Left lung (tissue), 4 donors: ENCODE measurements at regions not wholly inside any gene's neighbourhood (a gene's known extent, or its start where the extent isn't known, plus 50 kb on each side); places are given as distances from the start of the nearest gene placed in this dataset.

Experiments
- ATAC-seq: fragments of 200-7000 bp; cut with Tn5 transposase; one replicate; pipeline ENCODE4 v1.9.1; 2020; ENCODE audit warnings: moderate library complexity
- DNase-seq, 4 donors: peaks; one replicate each; pipeline ENCODE4 v3.0.0-alpha.2; 2013 to 2020
- H3K27ac ChIP-seq, 2 donors: fragments of 200-600 bp; sonication (generic) in 1 of 2; one replicate each; pipeline versions ENCODE4 v1.5.0 to v1.8.0; 2020 to 2021
- H3K27me3 ChIP-seq, 2 donors: fragments of 200-600 bp; sonication (generic) in 1 of 2; one replicate each; pipeline versions ENCODE4 v1.5.0 to v1.8.0; 2020 to 2021
- H3K36me3 ChIP-seq, 2 donors: fragments of 200-600 bp; sonication (generic) in 1 of 2; one replicate each; pipeline versions ENCODE4 v1.5.0 to v1.8.0; 2020 to 2021
- H3K4me1 ChIP-seq, 2 donors: fragments of 200-600 bp; one replicate each; pipeline ENCODE4 v1.8.0; 2021
- H3K4me3 ChIP-seq, 2 donors: fragments of 200-600 bp; sonication (generic) in 1 of 2; one replicate each; pipeline versions ENCODE4 v1.5.0 to v1.8.0; 2020 to 2021; ENCODE audit warnings: mild to moderate bottlenecking in 1 of 2
- H3K9me3 ChIP-seq, 2 donors: fragments of 200-600 bp; sonication (generic) in 1 of 2; one replicate each; pipeline versions ENCODE4 v1.5.0 to v1.8.0; 2020 to 2021
- intact Hi-C, 2 donors: fragments of 100-400 bp; cut with DNase I; formaldehyde crosslinking; loops; one replicate each; pipeline versions ENCODE4 v1.11.2 to v1.14.2; 2022
- TF ChIP-seq, protein P1 (sequence below), 2 donors: fragments of 200-600 bp; sonication (generic) in 1 of 2; IDR thresholded peaks; one replicate each; pipeline versions ENCODE4 v1.5.0 to v1.8.0; 2021; ENCODE audit warnings: antibody characterized with exemption in 2 of 2
- donor health status: DM: no; HTN: yes; CAD: no.
- donor health status: DM: no; HTN: no; CAD: no.

DNA sequence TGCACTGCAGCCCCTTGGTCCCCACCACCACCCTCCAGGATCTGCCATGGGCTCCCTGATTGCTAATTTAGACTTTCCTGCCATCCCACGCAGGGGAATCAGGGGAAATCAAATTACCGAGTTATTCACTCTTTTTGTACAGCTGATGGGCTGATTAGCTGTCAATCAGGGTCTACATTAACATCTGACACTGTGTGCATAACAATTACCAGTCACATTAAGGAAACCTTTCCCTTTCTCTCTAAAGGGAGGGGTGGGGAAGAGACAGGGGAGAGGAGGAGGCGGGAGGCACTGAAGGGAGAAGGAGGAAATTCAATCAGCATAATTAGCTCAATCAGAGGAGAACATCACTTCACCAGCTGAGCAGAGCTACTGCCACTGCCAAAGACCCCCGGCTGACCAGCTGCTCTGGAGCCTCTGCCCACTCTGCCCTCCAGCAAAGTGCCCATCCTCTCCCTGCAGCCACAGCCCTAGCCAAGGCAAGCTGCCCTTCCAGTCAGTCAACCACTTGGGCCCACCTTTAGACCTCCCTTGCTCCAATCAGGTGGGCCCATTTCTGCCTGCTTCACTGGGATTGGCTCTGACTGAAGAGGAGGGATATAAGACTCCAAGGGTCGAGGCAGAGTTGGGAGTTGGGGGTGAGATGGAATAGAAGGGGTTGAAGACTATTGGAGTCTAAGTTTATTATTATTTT lies 199.3 kb upstream of the ZC3H12A start:
- no peak overlapping the region for H3K4me3 ChIP-seq
- TF ChIP-seq, protein P1, sequence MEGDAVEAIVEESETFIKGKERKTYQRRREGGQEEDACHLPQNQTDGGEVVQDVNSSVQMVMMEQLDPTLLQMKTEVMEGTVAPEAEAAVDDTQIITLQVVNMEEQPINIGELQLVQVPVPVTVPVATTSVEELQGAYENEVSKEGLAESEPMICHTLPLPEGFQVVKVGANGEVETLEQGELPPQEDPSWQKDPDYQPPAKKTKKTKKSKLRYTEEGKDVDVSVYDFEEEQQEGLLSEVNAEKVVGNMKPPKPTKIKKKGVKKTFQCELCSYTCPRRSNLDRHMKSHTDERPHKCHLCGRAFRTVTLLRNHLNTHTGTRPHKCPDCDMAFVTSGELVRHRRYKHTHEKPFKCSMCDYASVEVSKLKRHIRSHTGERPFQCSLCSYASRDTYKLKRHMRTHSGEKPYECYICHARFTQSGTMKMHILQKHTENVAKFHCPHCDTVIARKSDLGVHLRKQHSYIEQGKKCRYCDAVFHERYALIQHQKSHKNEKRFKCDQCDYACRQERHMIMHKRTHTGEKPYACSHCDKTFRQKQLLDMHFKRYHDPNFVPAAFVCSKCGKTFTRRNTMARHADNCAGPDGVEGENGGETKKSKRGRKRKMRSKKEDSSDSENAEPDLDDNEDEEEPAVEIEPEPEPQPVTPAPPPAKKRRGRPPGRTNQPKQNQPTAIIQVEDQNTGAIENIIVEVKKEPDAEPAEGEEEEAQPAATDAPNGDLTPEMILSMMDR (IDR thresholded peaks at IDR 0.05): no peak
- peaks cover 0 to 2% of the 10 kb centered on the region in 2 donors for H3K9me3 ChIP-seq
- ATAC-seq (no peak), DNase-seq (no peak)
- no peak overlapping the region for H3K27ac ChIP-seq
- H3K4me1 ChIP-seq: no peaks in the 10 kb centered on the region
- peaks cover 0 to 47% of the 10 kb centered on the region in 2 donors for H3K27me3 ChIP-seq
- intact Hi-C loops: no loop called here
- H3K36me3 ChIP-seq: no peaks in the 10 kb centered on the region

DNA sequence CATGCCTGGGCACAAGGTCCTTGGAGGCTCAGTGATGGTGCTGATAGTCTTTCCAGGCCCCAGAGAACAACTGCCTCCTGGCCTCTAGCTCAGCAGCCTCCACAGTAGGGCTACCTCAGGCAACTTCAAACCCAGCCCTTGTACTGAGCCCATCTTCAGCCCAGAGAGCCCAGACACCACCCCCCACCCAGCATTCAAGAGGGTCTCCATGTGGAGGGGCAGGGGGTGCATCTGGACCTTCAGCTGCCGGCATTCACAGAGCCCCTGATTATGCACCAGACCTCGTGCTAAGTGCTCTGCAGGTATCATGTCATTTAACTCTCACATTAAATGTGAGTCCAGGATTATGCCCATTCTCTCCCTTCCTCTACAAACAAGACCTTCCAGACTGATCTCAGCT lies 197.0 kb upstream of the ZC3H12A start:
- H3K36me3 ChIP-seq: no peaks in the 10 kb centered on the region
- H3K9me3 ChIP-seq: peaks cover 0 to 7% of the 10 kb centered on the region in 2 donors
- TF ChIP-seq, protein P1 (IDR thresholded peaks at IDR 0.05): no peak
- DNase-seq (no peak), ATAC-seq (no peak)
- H3K4me3 ChIP-seq: no peak overlapping the region
- H3K27ac ChIP-seq: no peak overlapping the region
- intact Hi-C loops: no loop called here
- peaks cover 0 to 43% of the 10 kb centered on the region in 2 donors for H3K27me3 ChIP-seq
- H3K4me1 ChIP-seq: no peaks in the 10 kb centered on the region

DNA sequence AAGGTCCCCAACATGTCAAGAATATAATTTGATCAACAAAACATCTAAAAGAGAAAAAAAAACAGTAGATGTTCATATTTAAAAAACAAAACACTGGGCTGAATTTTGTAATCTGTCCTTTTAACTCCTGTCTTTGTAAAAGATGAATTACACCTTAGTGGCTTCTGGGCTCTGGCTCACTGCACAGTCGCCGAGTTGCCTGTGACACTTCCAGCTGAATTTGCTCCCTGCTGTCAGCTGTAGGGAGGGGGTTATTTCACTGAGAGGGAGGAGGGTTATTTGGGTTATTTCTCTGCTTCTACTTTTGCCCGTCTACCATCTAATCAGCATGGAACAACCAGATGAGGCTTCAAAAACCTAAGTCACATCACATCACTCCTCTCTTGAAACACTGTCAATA lies 193.0 kb upstream of the ZC3H12A start:
- Histone ChIP-seq H3K4me3 (no peak overlapping the region), H3K27me3 (peaks cover 0 to 33% of the 10 kb centered on the region in 2 donors), H3K4me1 (no peaks in the 10 kb centered on the region), H3K9me3 (peaks cover 0 to 7% of the 10 kb centered on the region in 2 donors), H3K27ac (no peak overlapping the region), H3K36me3 (no peaks in the 10 kb centered on the region)
- ATAC-seq: no peak
- no peak for DNase-seq
- intact Hi-C loops: no loop called here
- TF ChIP-seq, protein P1 (IDR thresholded peaks at IDR 0.05): no peak

DNA sequence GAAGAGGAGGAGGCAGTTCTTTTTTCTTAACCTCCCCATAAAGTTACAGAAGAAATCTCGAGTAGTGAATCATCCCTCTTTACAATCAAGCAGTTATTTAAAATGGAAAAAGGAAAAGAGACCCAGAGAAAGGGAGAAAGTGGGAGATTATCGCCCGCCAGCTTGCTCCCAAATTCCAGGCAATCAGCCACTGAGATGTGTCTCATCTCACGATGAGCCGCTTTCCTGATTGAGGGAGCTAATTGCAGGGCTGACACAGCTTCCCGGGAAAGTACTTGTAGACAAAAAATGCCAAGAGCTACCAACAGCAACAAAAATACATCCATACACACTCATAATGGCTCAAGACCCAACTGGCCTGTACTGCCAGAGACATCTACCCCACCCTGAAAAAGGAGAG lies 191.6 kb upstream of the ZC3H12A start:
- TF ChIP-seq, protein P1 (IDR thresholded peaks at IDR 0.05): no peak
- Histone ChIP-seq H3K9me3 (peaks cover 0 to 7% of the 10 kb centered on the region in 2 donors), H3K4me1 (no peaks in the 10 kb centered on the region), H3K36me3 (no peaks in the 10 kb centered on the region), H3K27me3 (peaks cover 0 to 33% of the 10 kb centered on the region in 2 donors), H3K27ac (no peak overlapping the region), H3K4me3 (no peak overlapping the region)
- ATAC-seq (no peak), DNase-seq (no peak)
- intact Hi-C loops: no loop called here

DNA sequence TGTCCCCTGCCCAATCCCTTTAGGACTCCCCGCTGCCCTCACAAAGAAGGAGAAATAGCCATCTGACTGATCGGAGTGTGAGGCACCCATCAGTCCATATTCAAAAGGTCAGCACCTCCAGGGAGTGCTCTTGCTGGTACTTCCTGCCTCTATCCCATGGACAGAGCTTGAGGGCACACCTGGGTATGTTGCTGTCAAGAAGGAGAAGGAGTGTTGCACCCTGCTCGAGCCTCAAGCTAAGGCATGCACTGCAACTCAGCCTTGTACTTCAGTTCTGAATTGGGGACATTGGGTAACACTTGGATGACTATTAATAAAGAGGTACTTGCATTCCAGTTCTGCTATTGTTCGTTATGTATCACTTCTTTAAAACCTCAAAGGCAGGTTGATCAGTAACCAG lies 190.3 kb upstream of the ZC3H12A start:
- DNase-seq (no peak), ATAC-seq (no peak)
- H3K4me3 ChIP-seq: no peak overlapping the region
- no peaks in the 10 kb centered on the region for H3K36me3 ChIP-seq
- H3K9me3 ChIP-seq: peaks cover 0 to 7% of the 10 kb centered on the region in 2 donors
- H3K27me3 ChIP-seq: peaks cover 0 to 23% of the 10 kb centered on the region in 2 donors
- intact Hi-C loops: no loop called here
- no peaks in the 10 kb centered on the region for H3K4me1 ChIP-seq
- TF ChIP-seq, protein P1 (IDR thresholded peaks at IDR 0.05): no peak
- H3K27ac ChIP-seq: no peak overlapping the region
